ACHN (cell line): ENCODE measurements at regions not wholly inside any gene's neighbourhood (a gene's known extent, or its start where the extent isn't known, plus 50 kb on each side); places are given as distances from the start of the nearest gene placed in this dataset.

ENCODE experiments used
- DNase-seq: peaks from one replicate; pipeline ENCODE4 v3.0.0-alpha.2; 2015
- in situ Hi-C: cut with HindIII; loops from 2 replicates; pipeline ENCODE4 v1.10.0; 2017; ENCODE audit warnings: low sequenced_read_pairs, low pct_ligation_motif_present, low pct_unique_long_range_greater_than_20kb

- no peak for DNase-seq
- in situ Hi-C loops = no loop called here
Measured at GRCh38 chr1:60345621-60346020, 272.1 kb upstream of the C1orf87 start.

- in situ Hi-C loops = no loop called here
- DNase-seq = no peak
Measured at GRCh38 chr1:60345049-60345448, 271.5 kb upstream of the C1orf87 start.

- in situ Hi-C loops = no loop called here
- DNase-seq = no peak
Measured at GRCh38 chr1:60343736-60344135, 270.2 kb upstream of the C1orf87 start.

GRCh38 chr1:60342569-60342968, 269.0 kb upstream of the C1orf87 start:
- no peak for DNase-seq
- in situ Hi-C loops = no loop called here

GRCh38 chr1:60341274-60341673, 267.7 kb upstream of the C1orf87 start:
- in situ Hi-C loops = no loop called here
- no peak for DNase-seq

GRCh38 chr1:60331647-60332046, 258.1 kb upstream of the C1orf87 start:
- in situ Hi-C loops = no loop called here
- no peak for DNase-seq

GRCh38 chr1:60329651-60330050, 256.1 kb upstream of the C1orf87 start:
- no peak for DNase-seq
- in situ Hi-C loops = no loop called here

- in situ Hi-C loops = no loop called here
Measured at GRCh38 chr1:60311838-60312237, 238.3 kb upstream of the C1orf87 start.

GRCh38 chr1:60299581-60299980, 226.0 kb upstream of the C1orf87 start:
- DNase-seq = no peak
- in situ Hi-C loops = no loop called here

More at GRCh38 chr1:60311838-60312237, 238.3 kb upstream of the C1orf87 start:
- DNase-seq = no peak

- no peak for DNase-seq
- in situ Hi-C loops = no loop called here
Measured at GRCh38 chr1:60298290-60298689, 224.7 kb upstream of the C1orf87 start.

- in situ Hi-C loops = no loop called here
- no peak for DNase-seq
Measured at GRCh38 chr1:60296794-60297193, 223.2 kb upstream of the C1orf87 start.

GRCh38 chr1:60292140-60292539, 218.6 kb upstream of the C1orf87 start:
- no peak for DNase-seq
- in situ Hi-C loops = no loop called here

GRCh38 chr1:60290393-60290792, 216.8 kb upstream of the C1orf87 start:
- no peak for DNase-seq
- in situ Hi-C loops = no loop called here

GRCh38 chr1:60287536-60287935, 214.0 kb upstream of the C1orf87 start:
- DNase-seq = no peak
- in situ Hi-C loops = no loop called here

- DNase-seq = no peak
- in situ Hi-C loops = no loop called here
Measured at GRCh38 chr1:60283690-60284089, 210.1 kb upstream of the C1orf87 start.

- DNase-seq = peak; percentile 67
- in situ Hi-C loops = no loop called here
Measured at GRCh38 chr1:60281360-60281932, 207.9 kb upstream of the C1orf87 start.

- in situ Hi-C loops = no loop called here
- no peak for DNase-seq
Measured at GRCh38 chr1:60280819-60281218, 207.2 kb upstream of the C1orf87 start.

GRCh38 chr1:60280256-60280655, 206.7 kb upstream of the C1orf87 start:
- DNase-seq = no peak
- in situ Hi-C loops = no loop called here

GRCh38 chr1:60279798-60280197, 206.2 kb upstream of the C1orf87 start:
- in situ Hi-C loops = no loop called here
- no peak for DNase-seq

GRCh38 chr1:60277269-60277668, 203.7 kb upstream of the C1orf87 start:
- in situ Hi-C loops = no loop called here
- DNase-seq = no peak
